ENCODE measurements at regions not wholly inside any gene's neighbourhood (a gene's known extent, or its start where the extent isn't known, plus 50 kb on each side); places are given as distances from the start of the nearest gene placed in this dataset.
"Not testable (repeated sequence)": the region's sequence is repeated elsewhere in the genome, so short reads cannot be mapped to it uniquely, and the experiment has no call there.

GRCh38 chr15:39517122-39517855, 63.6 kb upstream of the THBS1 start:
- ChIA-PET CTCF (no interaction called here), POLR2A (ENCODE audit: low non-redundant PET) (no interaction called here)
- no peak for TF ChIP-seq CTCF (conservative IDR thresholded peaks at IDR 0.05; ENCODE audit: low read depth)
- DNase-seq (ENCODE audit: low spot score): no peak
- H3K27ac ChIP-seq: no peak overlapping the region

- H3K27ac ChIP-seq; POLR2A ChIA-PET (ENCODE audit: low non-redundant PET); DNase-seq (ENCODE audit: low spot score): not testable (repeated sequence)
- CTCF ChIA-PET: interaction anchor here (0.6 kb wide), 1 partner anchor 561 kb away, joined by 3 read pairs; no protein-coding TSS in a partner anchor
Observed at GRCh38 chr15:39523968-39524367, 56.9 kb upstream of the THBS1 start.

- CTCF ChIA-PET: no interaction called here
- no peak overlapping the region for H3K27ac ChIP-seq
- DNase-seq (ENCODE audit: low spot score): no peak
- TF ChIP-seq CTCF (conservative IDR thresholded peaks at IDR 0.05; ENCODE audit: low read depth): no peak
- POLR2A ChIA-PET (ENCODE audit: low non-redundant PET): no interaction called here
Observed at GRCh38 chr15:39529457-39529856, 51.4 kb upstream of the THBS1 start.

- no peak for DNase-seq (ENCODE audit: low spot score)
- ChIA-PET POLR2A (ENCODE audit: low non-redundant PET) (no interaction called here), CTCF (interaction anchor here (0.6 to 1.1 kb wide), 2 partner anchors 12 to 17 kb away, joined by 3 to 4 read pairs; no protein-coding TSS in a partner anchor)
- no peak overlapping the region for H3K27ac ChIP-seq
- no peak for TF ChIP-seq CTCF (conservative IDR thresholded peaks at IDR 0.05; ENCODE audit: low read depth)
Observed at GRCh38 chr15:39530480-39531342, 50.2 kb upstream of the THBS1 start.

Data from RWPE1 (cell line).